GM12873 (cell line): ENCODE measurements at regions not wholly inside any gene's neighbourhood (a gene's known extent, or its start where the extent isn't known, plus 50 kb on each side); places are given as distances from the start of the nearest gene placed in this dataset.

ENCODE experiments used
- CTCF ChIP-seq: IDR thresholded peaks from 2 replicates; pipeline ENCODE4 v1.5.1; 2012; ENCODE audit warnings: low read depth, mild to moderate bottlenecking, moderate library complexity, low read length, control low read depth; ENCODE audit not compliant: insufficient read depth; ENCODE audit errors: missing control alignments

- no peak for TF ChIP-seq CTCF
Measured at GRCh38 chr20:24834310-24834709, 114.8 kb upstream of the CST7 start.

- TF ChIP-seq CTCF: no peak
Measured at GRCh38 chr20:24835195-24835594, 113.9 kb upstream of the CST7 start.

- TF ChIP-seq CTCF: no peak
Measured at GRCh38 chr20:24836041-24836533, 113.0 kb upstream of the CST7 start.

GRCh38 chr20:24836661-24837299 lies 112.3 kb upstream of the CST7 start:
- no peak for TF ChIP-seq CTCF

- TF ChIP-seq CTCF: no peak
Measured at GRCh38 chr20:24837781-24838450, 111.2 kb upstream of the CST7 start.

GRCh38 chr20:24838546-24839535 lies 110.2 kb upstream of the CST7 start:
- no peak for TF ChIP-seq CTCF
